Retinal pigment epithelial cell (primary cell): ENCODE measurements at regions not wholly inside any gene's neighbourhood (a gene's known extent, or its start where the extent isn't known, plus 50 kb on each side); places are given as distances from the start of the nearest gene placed in this dataset.

ENCODE experiments used
- DNase-seq: peaks from one replicate; pipeline ENCODE4 v3.0.0-alpha.2; 2010; ENCODE audit warnings: low read depth
- H3K4me3 ChIP-seq: 2 replicates; pipeline ENCODE4 v1.5.1; 2011; ENCODE audit warnings: mild to moderate bottlenecking, low read length, control low read depth, moderate library complexity
- CTCF ChIP-seq: conservative IDR thresholded peaks from 2 replicates; pipeline ENCODE4 v1.5.1; 2011; ENCODE audit warnings: low read depth, low read length, control low read depth, inconsistent platforms

GRCh38 chr5:174295702-174296436 is 250.4 kb downstream of the NSG2 start:
- no peak overlapping the region for H3K4me3 ChIP-seq
- TF ChIP-seq CTCF, result no peak
- DNase-seq, result no peak

GRCh38 chr5:174300118-174300940 is 254.8 kb downstream of the NSG2 start:
- TF ChIP-seq CTCF, result no peak
- DNase-seq, result no peak

GRCh38 chr5:174300941-174301761 is 255.6 kb downstream of the NSG2 start:
- no peak overlapping the region for H3K4me3 ChIP-seq
- TF ChIP-seq CTCF, result no peak
- no peak for DNase-seq

More at GRCh38 chr5:174300118-174300940, 254.8 kb downstream of the NSG2 start:
- H3K4me3 ChIP-seq, result no peak overlapping the region

- no peak for DNase-seq
Measured at GRCh38 chr5:174301848-174302625, 256.5 kb downstream of the NSG2 start.

GRCh38 chr5:174303035-174303434 is 257.5 kb downstream of the NSG2 start:
- TF ChIP-seq CTCF, result no peak
- H3K4me3 ChIP-seq, result no peak overlapping the region
- DNase-seq, result no peak

More at GRCh38 chr5:174301848-174302625, 256.5 kb downstream of the NSG2 start:
- H3K4me3 ChIP-seq, result no peak overlapping the region
- TF ChIP-seq CTCF, result no peak

- no peak overlapping the region for H3K4me3 ChIP-seq
- TF ChIP-seq CTCF, result no peak
- DNase-seq, result no peak
Measured at GRCh38 chr5:174303437-174304045, 258.0 kb downstream of the NSG2 start.
